COR-L47 (cell line): ENCODE measurements at regions not wholly inside any gene's neighbourhood (a gene's known extent, or its start where the extent isn't known, plus 50 kb on each side); places are given as distances from the start of the nearest gene placed in this dataset.

Source experiments
- DNase-seq: peaks from one replicate; lab custom pipeline; 2025; lab: John Stamatoyannopoulos, UW

DNA sequence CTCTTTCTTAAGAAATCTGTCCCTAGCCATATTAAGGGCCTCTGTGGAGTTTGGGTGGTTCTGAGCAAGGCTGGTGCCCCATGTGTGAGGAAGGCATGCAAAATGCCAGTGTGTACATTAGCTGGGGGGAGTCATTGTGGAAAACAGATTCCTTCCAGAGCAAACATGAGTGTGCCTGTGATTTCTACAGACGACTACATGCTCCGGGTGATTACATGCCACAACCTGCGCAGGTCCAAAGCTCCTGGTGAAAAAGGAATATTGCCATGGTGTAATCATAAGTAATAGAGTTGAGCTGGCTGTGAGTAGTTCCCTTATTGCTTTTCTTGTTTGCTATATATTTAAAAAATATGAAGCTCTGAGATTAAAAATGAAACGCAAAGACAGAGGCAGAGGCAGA lies 102.1 kb downstream of the ACER2 start:
- DNase-seq: no peak
